K562 (cell line): ENCODE measurements at regions not wholly inside any gene's neighbourhood (a gene's known extent, or its start where the extent isn't known, plus 50 kb on each side); places are given as distances from the start of the nearest gene placed in this dataset.

Source experiments
- ATAC-seq: fragments of 200-7000 bp; cut with Tn5 transposase; 3 replicates; pipeline ENCODE4 v1.9.1; 2020; ENCODE audit warnings: moderate library complexity
- BruUV-seq: library from RNA; stranded (reverse); fragments of 400-500 nt; replicated peaks from 2 replicates; lab custom pipeline; 2021; lab: Mats Ljungman, UMichigan
- CTCF ChIA-PET: fragments of 300-600 bp; formaldehyde crosslinking; extraction: SDS; loops from one replicate; lab custom pipeline; 2021; ENCODE audit warnings: low intra/inter-chr PET ratio; lab: Yijun Ruan, JAX
- POLR2A ChIA-PET: fragments of 300-600, 350-650 bp; sonication (Branson Sonifier 250); formaldehyde crosslinking; extraction: SDS; loops from one replicate; lab custom pipeline; 2021; ENCODE audit warnings: antibody characterized with exemption, inconsistent platforms; lab: Yijun Ruan, JAX
- DNase-seq, 4 experiments: peaks; one replicate each; pipeline versions ENCODE4 v3.0.0 to v3.0.0-alpha.2; 2011 to 2018; ENCODE audit warnings: low spot score in 3 of 4, mixed read lengths in 3 of 4; ENCODE audit errors: extremely low read depth in 1 of 4
- FAIRE-seq: peaks from 2 replicates; lab custom pipeline; 2011; peaks lifted over from hg19 to GRCh38; lab: Jason Lieb, UNC
- H2AFZ ChIP-seq: 2 replicates; pipeline ENCODE4 v1.6.0; 2011; ENCODE audit warnings: low read depth, low read length, control low read depth, inconsistent platforms
- H3K27ac ChIP-seq: fragments of 200-600 bp; 3 replicates; pipeline ENCODE4 v1.8.0; 2011; ENCODE audit warnings: low read depth, mild to moderate bottlenecking, control low read depth, inconsistent platforms, low read length, moderate library complexity, mixed read lengths; ENCODE audit errors: extremely low read depth
- H3K27me3 ChIP-seq, 2 experiments: fragments of 300-600 bp in 1 of 2; 2 replicates in 1 of 2; 3 replicates in 1 of 2; pipeline versions ENCODE4 v1.6.0 to v1.8.0; 2011; ENCODE audit warnings: inconsistent platforms in 2 of 2, low read length in 2 of 2, mild to moderate bottlenecking in 1 of 2, mixed read lengths in 1 of 2, moderate library complexity in 1 of 2; ENCODE audit not compliant: control insufficient read depth in 2 of 2, insufficient read depth in 2 of 2
- H3K36me3 ChIP-seq: fragments of 300-600 bp; 3 replicates; pipeline ENCODE4 v1.8.0; 2011; ENCODE audit warnings: mild to moderate bottlenecking, low read length, inconsistent platforms; ENCODE audit not compliant: control insufficient read depth, insufficient read depth
- H3K4me1 ChIP-seq, 2 experiments: fragments of 200-600 bp in 1 of 2; replicated peaks in 1 of 2; 2 replicates in 1 of 2; 3 replicates in 1 of 2; pipeline versions ENCODE4 v1.5.1 to v1.8.0; 2011; ENCODE audit warnings: inconsistent platforms in 2 of 2, low read length in 2 of 2, mild to moderate bottlenecking in 1 of 2, mixed read lengths in 1 of 2, moderate library complexity in 1 of 2; ENCODE audit not compliant: control insufficient read depth in 2 of 2, insufficient read depth in 2 of 2
- H3K4me2 ChIP-seq: 2 replicates; pipeline ENCODE4 v1.6.1; 2011; ENCODE audit warnings: low read length, control low read depth, inconsistent platforms, mixed read lengths; ENCODE audit not compliant: insufficient read depth
- H3K4me3 ChIP-seq: fragments of 200-600 bp; sonication (generic), shearing (Covaris generic); 2 replicates; pipeline ENCODE4 v1.5.1; 2016; ENCODE audit warnings: control low read depth, inconsistent platforms
- H3K79me2 ChIP-seq: fragments of 200-600 bp; 3 replicates; pipeline ENCODE4 v1.8.0; 2011; ENCODE audit warnings: low read length, inconsistent platforms; ENCODE audit not compliant: control insufficient read depth, insufficient read depth
- H3K9ac ChIP-seq, 2 experiments: 2 replicates each; pipeline versions ENCODE4 v1.6.0 to v1.6.1; 2011; ENCODE audit warnings: low read depth in 2 of 2, low read length in 2 of 2, control low read depth in 1 of 2, inconsistent platforms in 1 of 2, mild to moderate bottlenecking in 1 of 2, mixed read lengths in 1 of 2; ENCODE audit not compliant: insufficient read depth in 1 of 2
- H3K9me1 ChIP-seq: one replicate; pipeline ENCODE4 v1.6.0; 2011; ENCODE audit warnings: inconsistent platforms, mild to moderate bottlenecking, low read length, moderate library complexity; ENCODE audit not compliant: control insufficient read depth, insufficient read depth
- H3K9me3 ChIP-seq: replicated peaks from 2 replicates; pipeline ENCODE4 v1.5.1; 2011; ENCODE audit warnings: low read depth, low read length, inconsistent platforms; ENCODE audit not compliant: control insufficient read depth, insufficient read depth
- H4K20me1 ChIP-seq: replicated peaks from 2 replicates; pipeline ENCODE4 v1.6.1; 2011; ENCODE audit warnings: low read length, inconsistent platforms, mixed read lengths; ENCODE audit not compliant: control insufficient read depth, insufficient read depth
- KAT2B ChIP-seq: IDR thresholded peaks from one replicate; pipeline ENCODE4 v1.6.1; 2012; ENCODE audit warnings: low read depth, mild to moderate bottlenecking, control low read depth, inconsistent platforms, low read length, moderate library complexity
- KAT8 ChIP-seq: fragments of 450-650 bp; IDR thresholded peaks from 2 replicates; pipeline ENCODE4 v1.6.1; 2016; ENCODE audit warnings: low read depth, mild to moderate bottlenecking
- KLF16 ChIP-seq: IDR thresholded peaks from 2 replicates; pipeline ENCODE4 v1.6.1; 2016; ENCODE audit warnings: antibody characterized with exemption
- MEF2A ChIP-seq: IDR thresholded peaks from 2 replicates; pipeline ENCODE4 v1.6.1; 2011; ENCODE audit warnings: low read depth, mild to moderate bottlenecking, low read length, moderate library complexity; ENCODE audit not compliant: control insufficient read depth
- NBN ChIP-seq: fragments of 450-650 bp; IDR thresholded peaks from 2 replicates; pipeline ENCODE4 v1.6.1; 2016; ENCODE audit warnings: low read depth, mild to moderate bottlenecking
- NRF1 ChIP-seq, 2 experiments: fragments of 450-650 bp; IDR thresholded peaks in 1 of 2; conservative IDR thresholded peaks in 1 of 2; 2 replicates each; pipeline ENCODE4 v1.6.1; 2014; ENCODE audit warnings: mild to moderate bottlenecking in 2 of 2
- PPARD ChIP-seq: fragments of 250-450 bp; sonication (Bioruptor Pico); IDR thresholded peaks from 2 replicates; pipeline ENCODE4 v1.8.0; 2022; ENCODE audit warnings: inconsistent platforms, mild to moderate bottlenecking, moderate library complexity
- RBM15 ChIP-seq: fragments of 200-400 bp; formaldehyde crosslinking; IDR thresholded peaks from 2 replicates; pipeline ENCODE4 v1.6.1; 2018; ENCODE audit warnings: mild to moderate bottlenecking, low read length, moderate library complexity; ENCODE audit not compliant: insufficient read depth
- RBM17 ChIP-seq: fragments of 200-400 bp; formaldehyde crosslinking; IDR thresholded peaks from 2 replicates; pipeline ENCODE4 v1.6.1; 2017; ENCODE audit warnings: low read depth, mild to moderate bottlenecking, low read length, borderline replicate concordance
- SAFB2 ChIP-seq: fragments of 200-400 bp; formaldehyde crosslinking; IDR thresholded peaks from 2 replicates; pipeline ENCODE4 v1.6.1; 2018; ENCODE audit warnings: borderline replicate concordance, low read length, low read depth, moderate library complexity; ENCODE audit not compliant: severe bottlenecking
- ZBTB17 ChIP-seq: fragments of 450-650 bp; formaldehyde crosslinking; IDR thresholded peaks from 2 replicates; pipeline ENCODE4 v1.4.0; 2020; ENCODE audit warnings: mild to moderate bottlenecking
- WGBS: fragments of 100-300 bp; shearing (Covaris generic); methylation state at CpG from one replicate; pipeline ENCODE4 v1.1.6; 2016; ENCODE audit warnings: low coverage, mixed read lengths; ENCODE audit not compliant: insufficient coverage; ENCODE audit errors: missing lambda C conversion rate; 5-methylcytosine and 5-hydroxymethylcytosine counted together
- in situ Hi-C: fragments of 300-500 bp; cut with MboI; formaldehyde crosslinking; loops from 4 replicates; pipeline ENCODE4 v1.15.0; 2018; ENCODE audit warnings: inconsistent platforms, mixed read lengths
- intact Hi-C: fragments of 100-400 bp; cut with micrococcal nuclease; formaldehyde crosslinking; loops from 2 replicates; pipeline ENCODE4 v1.14.2; 2022
- TF ChIP-seq, protein P1 (sequence below): fragments of 250-450 bp; sonication (Bioruptor Pico); IDR thresholded peaks from 2 replicates; pipeline ENCODE4 v1.5.0; 2020; ENCODE audit warnings: mild to moderate bottlenecking

DNA sequence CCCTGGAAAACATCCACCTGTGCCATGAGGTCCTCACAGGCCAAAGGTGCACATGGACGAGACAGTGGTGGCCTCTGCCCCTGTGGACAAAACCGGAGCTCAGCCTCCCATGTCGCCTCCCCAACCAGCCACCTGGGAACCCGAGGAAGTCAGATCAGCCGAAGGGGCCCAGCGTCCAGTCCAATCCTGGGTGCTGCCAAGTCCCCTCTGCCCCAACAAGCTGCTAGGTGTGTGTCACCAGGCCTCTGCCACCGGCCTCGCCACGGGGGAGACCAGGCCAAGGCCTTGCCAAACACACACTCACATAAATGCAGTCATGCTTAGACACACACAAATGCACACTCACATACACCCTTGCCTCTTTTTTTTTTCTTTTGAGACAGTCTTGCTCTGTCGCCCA is 167.8 kb downstream of the RBFOX3 start:
- no peak for FAIRE-seq
- peaks cover 8% of the 10 kb centered on the region for H4K20me1 ChIP-seq
- intact Hi-C loops: no loop called here
- in situ Hi-C loops: no loop called here
- H3K27me3 ChIP-seq: peaks cover 7 to 68% of the 10 kb centered on the region in 2 experiments; a peak in 4 of 5 replicates
- WGBS: 2% methylated on average over 10 of the region's 10 CpGs
- BruUV-seq: no TSS peak
- H3K4me3 ChIP-seq: no peak overlapping the region
- no peak overlapping the region for H3K4me2 ChIP-seq
- no peak overlapping the region for H3K27ac ChIP-seq
- H2AFZ ChIP-seq: no peak overlapping the region
- no peak overlapping the region; a peak in 1 of 4 replicates for H3K9ac ChIP-seq
- no peaks in the 10 kb centered on the region for H3K9me3 ChIP-seq
- DNase-seq: no peak
- no peak for TF ChIP-seq NBN
- no peak for TF ChIP-seq KAT2B
- TF ChIP-seq KAT8: no peak
- no peak for TF ChIP-seq MEF2A
- TF ChIP-seq NRF1 (conservative IDR thresholded peaks at IDR 0.05 in 1 of 2, IDR thresholded peaks at IDR 0.05 in 1 of 2): no peak
- no peak for TF ChIP-seq KLF16
- TF ChIP-seq, protein P1, sequence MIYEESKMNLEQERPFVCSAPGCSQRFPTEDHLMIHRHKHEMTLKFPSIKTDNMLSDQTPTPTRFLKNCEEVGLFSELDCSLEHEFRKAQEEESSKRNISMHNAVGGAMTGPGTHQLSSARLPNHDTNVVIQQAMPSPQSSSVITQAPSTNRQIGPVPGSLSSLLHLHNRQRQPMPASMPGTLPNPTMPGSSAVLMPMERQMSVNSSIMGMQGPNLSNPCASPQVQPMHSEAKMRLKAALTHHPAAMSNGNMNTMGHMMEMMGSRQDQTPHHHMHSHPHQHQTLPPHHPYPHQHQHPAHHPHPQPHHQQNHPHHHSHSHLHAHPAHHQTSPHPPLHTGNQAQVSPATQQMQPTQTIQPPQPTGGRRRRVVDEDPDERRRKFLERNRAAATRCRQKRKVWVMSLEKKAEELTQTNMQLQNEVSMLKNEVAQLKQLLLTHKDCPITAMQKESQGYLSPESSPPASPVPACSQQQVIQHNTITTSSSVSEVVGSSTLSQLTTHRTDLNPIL (CRISPR knock-in tag): no peak
- no peak for TF ChIP-seq RBM15
- no peak for TF ChIP-seq RBM17
- TF ChIP-seq SAFB2: no peak
- TF ChIP-seq PPARD (CRISPR knock-in tag): no peak
- no peak for TF ChIP-seq ZBTB17 (CRISPR knock-in tag)
- TF ChIP-seq, all 486 proteins: peak for 0
- no peaks in the 10 kb centered on the region for H3K4me1 ChIP-seq
- H3K36me3 ChIP-seq: no peaks in the 10 kb centered on the region
- H3K79me2 ChIP-seq: no peaks in the 10 kb centered on the region
- ChIA-PET POLR2A (interaction anchor here (0.7 to 1.0 kb wide), 2 partner anchors 27 to 396 kb away, joined by 3 to 4 read pairs; partner anchors contain the start of gene CBX4), CTCF (no interaction called here)
- H3K9me1 ChIP-seq: no peaks in the 10 kb centered on the region
- ATAC-seq: no peak
